GM23338 (cell line): ENCODE measurements at regions not wholly inside any gene's neighbourhood (a gene's known extent, or its start where the extent isn't known, plus 50 kb on each side); places are given as distances from the start of the nearest gene placed in this dataset.

ENCODE experiments used
- ATAC-seq: fragments of 200-7000 bp; cut with Tn5 transposase; 3 replicates; pipeline ENCODE4 v1.9.1; 2020
- DNase-seq: peaks from one replicate; pipeline ENCODE4 v3.0.0-alpha.2; 2015; ENCODE audit warnings: low spot score
- H2AFZ ChIP-seq: fragments of 200-600 bp; sonication (generic); 2 replicates; pipeline ENCODE4 v1.8.0; 2016; ENCODE audit warnings: antibody characterized with exemption, mild to moderate bottlenecking, moderate library complexity
- H3F3A ChIP-seq: fragments of 200-600 bp; sonication (generic); replicated peaks from 2 replicates; pipeline ENCODE4 v1.8.0; 2017; ENCODE audit warnings: antibody characterized with exemption, mixed run types, low read depth
- H3K27ac ChIP-seq: fragments of 200-600 bp; sonication (generic); 2 replicates; pipeline ENCODE4 v1.6.1; 2016; ENCODE audit warnings: low read depth
- H3K27me3 ChIP-seq: fragments of 200-600 bp; sonication (generic); 2 replicates; pipeline ENCODE4 v1.8.0; 2016; ENCODE audit warnings: mild to moderate bottlenecking, mixed run types, moderate library complexity; ENCODE audit not compliant: insufficient read depth
- H3K36me3 ChIP-seq: fragments of 200-600 bp; sonication (generic); 2 replicates; pipeline ENCODE4 v1.8.0; 2016; ENCODE audit warnings: mild to moderate bottlenecking; ENCODE audit not compliant: insufficient read depth
- H3K4me1 ChIP-seq: fragments of 200-600 bp; sonication (generic); 2 replicates; pipeline ENCODE4 v1.8.0; 2016; ENCODE audit warnings: mild to moderate bottlenecking, moderate library complexity; ENCODE audit not compliant: insufficient read depth
- H3K4me2 ChIP-seq: fragments of 200-600 bp; sonication (generic); 2 replicates; pipeline ENCODE4 v1.7.1; 2017; ENCODE audit warnings: mixed run types
- H3K4me3 ChIP-seq: fragments of 200-600 bp; sonication (generic); 2 replicates; pipeline ENCODE4 v1.6.1; 2016; ENCODE audit warnings: mixed run types
- H3K79me2 ChIP-seq: fragments of 200-600 bp; sonication (generic); replicated peaks from 2 replicates; pipeline ENCODE4 v1.8.0; 2017; ENCODE audit warnings: mild to moderate bottlenecking; ENCODE audit not compliant: insufficient read depth
- H3K9me2 ChIP-seq: fragments of 200-600 bp; sonication (generic); 2 replicates; pipeline ENCODE4 v1.8.0; 2017; ENCODE audit not compliant: insufficient read depth
- H4K20me1 ChIP-seq: fragments of 200-600 bp; sonication (generic); replicated peaks from 2 replicates; pipeline ENCODE4 v1.8.0; 2017; ENCODE audit warnings: mild to moderate bottlenecking; ENCODE audit not compliant: insufficient read depth
- H3K27ac Mint-ChIP-seq: 2 replicates; pipeline ENCODE4 v1.8.0; 2020; ENCODE audit warnings: inconsistent platforms, mild to moderate bottlenecking, moderate library complexity, mixed read lengths
- H3K27me3 Mint-ChIP-seq: 3 replicates; pipeline ENCODE4 v1.8.0; 2022; ENCODE audit warnings: low read depth, mild to moderate bottlenecking, moderate library complexity, mixed read lengths, inconsistent platforms; ENCODE audit not compliant: insufficient read depth, poor library complexity
- H3K36me3 Mint-ChIP-seq: 3 replicates; pipeline ENCODE4 v1.8.0; 2021; ENCODE audit warnings: low read depth, mild to moderate bottlenecking, inconsistent platforms, moderate library complexity, mixed read lengths
- H3K4me1 Mint-ChIP-seq: 3 replicates; pipeline ENCODE4 v1.8.0; 2020; ENCODE audit warnings: mild to moderate bottlenecking, inconsistent platforms, mixed read lengths
- H3K4me3 Mint-ChIP-seq: 3 replicates; pipeline ENCODE4 v1.8.0; 2021; ENCODE audit warnings: moderate library complexity, mild to moderate bottlenecking, inconsistent platforms, mixed read lengths
- H3K9me3 Mint-ChIP-seq: 3 replicates; pipeline ENCODE4 v1.8.0; 2020; ENCODE audit warnings: moderate library complexity, mild to moderate bottlenecking, inconsistent platforms, mixed read lengths
- CREB1 ChIP-seq: fragments of 250-450 bp; sonication (Bioruptor Pico); IDR thresholded peaks from 2 replicates; pipeline ENCODE4 v1.5.0; 2020; ENCODE audit warnings: low read depth, mild to moderate bottlenecking, moderate library complexity
- ETS1 ChIP-seq: IDR thresholded peaks from 2 replicates; pipeline ENCODE4 v1.6.1; 2016; ENCODE audit warnings: antibody characterized with exemption
- EZH2 ChIP-seq: fragments of 200-600 bp; sonication (generic); IDR thresholded peaks from one replicate; pipeline ENCODE4 v1.8.0; 2017; ENCODE audit warnings: antibody characterized with exemption, mild to moderate bottlenecking, low read depth; ENCODE audit not compliant: unreplicated experiment
- EZH2phosphoT487 ChIP-seq: fragments of 200-600 bp; sonication (generic); IDR thresholded peaks from one replicate; pipeline ENCODE4 v1.8.1; 2018; ENCODE audit warnings: antibody characterized with exemption; ENCODE audit not compliant: unreplicated experiment
- POLR2AphosphoS5 ChIP-seq: IDR thresholded peaks from 2 replicates; pipeline ENCODE4 v1.6.1; 2016; ENCODE audit warnings: antibody characterized with exemption, low read depth
- REST ChIP-seq: IDR thresholded peaks from one replicate; pipeline ENCODE4 v1.6.1; 2018; ENCODE audit warnings: antibody characterized with exemption; ENCODE audit not compliant: unreplicated experiment
- ZNF114 ChIP-seq: fragments of 250-450 bp; sonication (Bioruptor Pico); IDR thresholded peaks from 2 replicates; pipeline ENCODE4 v1.5.0; 2020; ENCODE audit warnings: mild to moderate bottlenecking, moderate library complexity
- ZNF462 ChIP-seq: fragments of 250-450 bp; sonication (Bioruptor Pico); IDR thresholded peaks from 2 replicates; pipeline ENCODE4 v1.5.0; 2020; ENCODE audit warnings: mild to moderate bottlenecking, moderate library complexity

GRCh38 chr7:138228119-138228518, 151.9 kb downstream of the AKR1D1 start:
- Histone ChIP-seq H3K79me2 (no peaks in the 10 kb centered on the region), H3K27me3 (no peaks in the 10 kb centered on the region), H3F3A (no peaks in the 10 kb centered on the region), H3K27ac (no peak overlapping the region), H3K4me2 (no peak overlapping the region), H4K20me1 (no peaks in the 10 kb centered on the region), H3K4me3 (no peak overlapping the region), H3K36me3 (peaks cover 16% of the 10 kb centered on the region), H2AFZ (no peak overlapping the region), H3K4me1 (no peaks in the 10 kb centered on the region), H3K9me2 (no peaks in the 10 kb centered on the region)
- Mint-ChIP-seq H3K4me3 (no peak overlapping the region), H3K4me1 (no peaks in the 10 kb centered on the region), H3K9me3 (peaks cover 40% of the 10 kb centered on the region), H3K36me3 (peaks cover 45% of the 10 kb centered on the region), H3K27ac (no peak overlapping the region; the same call in 1 of the 2 replicates), H3K27me3 (peaks cover 2% of the 10 kb centered on the region)
- DNase-seq (no peak), ATAC-seq (no peak)
- TF ChIP-seq ETS1 = no peak
- no peak for TF ChIP-seq ZNF462 (CRISPR knock-in tag)
- no peak for TF ChIP-seq EZH2phosphoT487
- TF ChIP-seq EZH2 = no peak
- no peak for TF ChIP-seq POLR2AphosphoS5
- TF ChIP-seq ZNF114 = no peak
- no peak for TF ChIP-seq CREB1 (CRISPR knock-in tag)
- no peak for TF ChIP-seq REST
